ENCODE measurements at regions not wholly inside any gene's neighbourhood (a gene's known extent, or its start where the extent isn't known, plus 50 kb on each side); places are given as distances from the start of the nearest gene placed in this dataset.

DNA sequence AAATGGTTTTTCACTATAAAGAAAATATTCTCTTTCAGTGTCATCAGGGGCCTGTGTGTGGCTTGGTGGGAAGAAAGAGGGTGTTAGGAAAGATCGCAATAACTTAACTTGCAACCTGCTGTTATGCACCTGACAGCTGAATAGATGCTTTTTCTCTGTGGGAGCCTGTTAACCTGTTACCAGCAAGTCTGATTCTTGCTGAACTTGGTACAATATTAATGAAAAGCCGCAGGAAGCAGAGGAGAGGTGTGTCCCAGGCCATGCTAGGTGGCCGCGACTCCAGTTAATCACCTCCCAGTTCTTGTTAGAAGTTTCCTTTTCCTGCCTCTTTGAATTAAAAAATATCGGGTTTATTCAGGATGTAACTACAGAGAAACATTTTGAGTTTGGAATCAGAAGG lies 494.8 kb upstream of the AGA start:
- H3K4me3 ChIP-seq (replicated peaks; ENCODE audit: low read depth, low read length), result no peak overlapping the region
- DNase-seq (ENCODE audit: low read depth), result no peak
- TF ChIP-seq, protein P1, sequence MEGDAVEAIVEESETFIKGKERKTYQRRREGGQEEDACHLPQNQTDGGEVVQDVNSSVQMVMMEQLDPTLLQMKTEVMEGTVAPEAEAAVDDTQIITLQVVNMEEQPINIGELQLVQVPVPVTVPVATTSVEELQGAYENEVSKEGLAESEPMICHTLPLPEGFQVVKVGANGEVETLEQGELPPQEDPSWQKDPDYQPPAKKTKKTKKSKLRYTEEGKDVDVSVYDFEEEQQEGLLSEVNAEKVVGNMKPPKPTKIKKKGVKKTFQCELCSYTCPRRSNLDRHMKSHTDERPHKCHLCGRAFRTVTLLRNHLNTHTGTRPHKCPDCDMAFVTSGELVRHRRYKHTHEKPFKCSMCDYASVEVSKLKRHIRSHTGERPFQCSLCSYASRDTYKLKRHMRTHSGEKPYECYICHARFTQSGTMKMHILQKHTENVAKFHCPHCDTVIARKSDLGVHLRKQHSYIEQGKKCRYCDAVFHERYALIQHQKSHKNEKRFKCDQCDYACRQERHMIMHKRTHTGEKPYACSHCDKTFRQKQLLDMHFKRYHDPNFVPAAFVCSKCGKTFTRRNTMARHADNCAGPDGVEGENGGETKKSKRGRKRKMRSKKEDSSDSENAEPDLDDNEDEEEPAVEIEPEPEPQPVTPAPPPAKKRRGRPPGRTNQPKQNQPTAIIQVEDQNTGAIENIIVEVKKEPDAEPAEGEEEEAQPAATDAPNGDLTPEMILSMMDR (IDR thresholded peaks at IDR 0.05; ENCODE audit: low read length, missing control alignments), result no peak

DNA sequence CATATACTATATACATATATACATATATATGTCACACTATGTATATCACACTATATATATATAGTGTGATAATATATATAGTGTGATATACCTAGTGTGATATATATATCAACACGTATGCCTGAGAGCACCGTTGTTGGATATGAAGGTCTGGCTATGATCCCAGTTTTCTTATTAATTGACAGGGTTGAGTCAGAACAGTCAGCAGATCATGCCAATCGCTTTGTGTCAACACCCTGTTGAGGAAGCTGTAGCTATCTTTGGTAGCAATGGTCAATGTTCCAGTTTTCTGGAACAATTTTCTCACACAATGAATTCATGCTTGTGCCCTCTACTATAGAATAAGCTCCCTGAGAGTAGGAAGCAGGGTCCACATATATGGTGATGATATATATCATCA lies 496.0 kb upstream of the AGA start:
- TF ChIP-seq, protein P1 (IDR thresholded peaks at IDR 0.05; ENCODE audit: low read length, missing control alignments), result no peak
- no peak for DNase-seq (ENCODE audit: low read depth)
- no peak overlapping the region for H3K4me3 ChIP-seq (replicated peaks; ENCODE audit: low read depth, low read length)

DNA sequence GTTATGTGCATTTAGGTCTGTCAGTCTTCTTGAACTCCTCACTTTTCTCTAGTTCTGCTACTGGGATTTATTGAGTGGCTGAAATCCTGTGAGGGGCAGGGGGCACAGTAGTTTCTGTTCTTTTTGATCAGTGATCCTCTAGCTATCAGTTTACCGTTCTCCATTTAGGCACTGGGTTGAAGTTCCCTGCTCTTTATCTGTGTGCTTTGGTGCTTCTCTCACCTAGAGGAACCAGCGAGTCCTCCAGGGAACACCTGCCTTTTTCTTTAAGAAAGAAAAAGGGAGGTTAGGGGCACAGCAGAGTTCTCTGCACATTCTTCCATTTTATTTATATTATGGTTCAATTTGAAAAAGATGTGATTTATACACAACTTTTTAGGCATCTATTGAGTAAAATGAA lies 503.0 kb upstream of the AGA start:
- no peak for DNase-seq (ENCODE audit: low read depth)

DNA sequence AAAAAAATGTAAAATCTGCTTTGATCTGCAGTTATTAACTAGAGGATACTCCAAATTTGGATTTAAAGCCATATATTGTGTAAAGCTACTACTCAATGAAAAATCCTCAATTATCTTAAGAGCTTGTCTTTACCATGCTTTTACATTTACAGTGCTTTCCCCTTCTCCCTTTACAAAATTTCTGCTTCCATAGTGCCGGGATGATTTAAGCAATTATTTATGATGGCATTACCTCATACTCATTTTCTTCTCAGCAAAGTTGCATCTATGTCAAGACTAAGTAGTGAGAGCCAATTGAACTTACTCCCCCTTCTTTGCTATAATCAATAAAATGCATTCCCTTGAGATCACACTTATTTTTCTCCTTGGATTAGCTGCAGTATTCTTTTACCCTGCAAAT lies 505.4 kb upstream of the AGA start:
- no peak for DNase-seq (ENCODE audit: low read depth)
- H3K4me3 ChIP-seq (replicated peaks; ENCODE audit: low read depth, low read length), result no peak overlapping the region
- TF ChIP-seq, protein P1 (IDR thresholded peaks at IDR 0.05; ENCODE audit: low read length, missing control alignments), result no peak

More for the DNA sequence above, 503.0 kb upstream of the AGA start:
- no peak overlapping the region for H3K4me3 ChIP-seq (replicated peaks; ENCODE audit: low read depth, low read length)
- TF ChIP-seq, protein P1 (IDR thresholded peaks at IDR 0.05; ENCODE audit: low read length, missing control alignments), result no peak

DNA sequence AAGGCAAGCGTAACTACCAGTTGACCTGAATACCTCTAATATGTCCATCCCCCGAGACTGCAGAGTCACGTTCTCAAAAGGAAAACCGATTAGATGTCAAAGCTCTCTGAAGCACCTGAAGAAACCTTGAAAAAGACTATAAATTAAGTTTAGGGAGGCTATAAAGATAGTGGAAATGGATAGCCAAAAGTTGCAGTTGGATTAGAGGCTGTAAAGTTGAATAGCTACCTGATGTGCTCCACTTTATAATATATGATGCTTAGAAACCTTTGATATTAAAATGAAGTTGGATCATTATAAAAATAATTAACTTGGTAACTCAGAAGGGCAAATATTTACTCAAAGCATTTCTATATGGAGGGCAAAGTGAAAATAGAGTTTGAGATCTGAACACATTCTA lies 506.6 kb upstream of the AGA start:
- DNase-seq (ENCODE audit: low read depth), result no peak
- H3K4me3 ChIP-seq (replicated peaks; ENCODE audit: low read depth, low read length), result no peak overlapping the region
- TF ChIP-seq, protein P1 (IDR thresholded peaks at IDR 0.05; ENCODE audit: low read length, missing control alignments), result no peak

DNA sequence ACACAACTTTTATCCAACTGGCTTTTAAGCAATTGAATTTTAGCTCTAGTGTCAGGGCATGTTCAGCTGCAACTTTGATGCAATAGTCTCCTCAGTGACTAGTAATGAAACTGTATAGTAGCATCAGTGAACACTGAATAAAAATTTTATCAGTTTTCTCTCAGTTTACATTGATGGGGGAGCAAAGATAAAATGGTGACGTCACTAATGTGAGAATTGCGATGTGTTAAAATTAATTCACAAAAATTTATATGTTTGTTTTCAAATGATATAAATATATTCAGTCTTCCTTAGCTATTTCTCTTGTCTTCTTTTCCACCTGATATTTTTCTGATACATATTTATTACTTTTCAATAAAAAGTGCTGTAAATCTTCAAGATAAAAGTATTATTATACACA lies 508.8 kb upstream of the AGA start:
- no peak for DNase-seq (ENCODE audit: low read depth)
- H3K4me3 ChIP-seq (replicated peaks; ENCODE audit: low read depth, low read length), result no peak overlapping the region
- TF ChIP-seq, protein P1 (IDR thresholded peaks at IDR 0.05; ENCODE audit: low read length, missing control alignments), result no peak

DNA sequence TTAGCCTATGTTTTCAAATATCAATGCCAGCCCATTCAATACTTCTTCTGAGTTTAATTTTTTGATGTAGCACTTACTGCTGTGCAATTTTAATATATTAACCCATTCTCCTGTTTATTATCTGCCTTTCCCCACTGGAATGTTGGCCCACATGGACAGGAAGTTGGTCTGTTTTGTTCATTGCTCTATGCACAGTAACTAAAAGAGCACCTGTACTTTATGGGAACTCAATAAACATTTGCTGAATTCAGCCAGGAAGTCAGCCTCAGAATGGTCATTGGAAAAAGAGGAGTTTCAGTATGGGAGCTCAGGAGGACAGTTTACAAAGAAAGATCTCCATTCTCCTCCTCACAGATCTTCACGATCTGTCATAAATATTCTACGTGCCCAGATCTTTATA lies 510.5 kb upstream of the AGA start:
- no peak overlapping the region for H3K4me3 ChIP-seq (replicated peaks; ENCODE audit: low read depth, low read length)
- TF ChIP-seq, protein P1 (IDR thresholded peaks at IDR 0.05; ENCODE audit: low read length, missing control alignments), result no peak
- DNase-seq (ENCODE audit: low read depth), result no peak
